ENCODE measurements at regions not wholly inside any gene's neighbourhood (a gene's known extent, or its start where the extent isn't known, plus 50 kb on each side); places are given as distances from the start of the nearest gene placed in this dataset.
"Not testable (repeated sequence)": the region's sequence is repeated elsewhere in the genome, so short reads cannot be mapped to it uniquely, and the experiment has no call there.

GRCh38 chr5:154588833-154589425 is 110.9 kb upstream of the HAND1 start:
- not testable (repeated sequence) for DNase-seq (ENCODE audit: low spot score)

GRCh38 chr5:154588091-154588774 is 110.2 kb upstream of the HAND1 start:
- no peak for DNase-seq (ENCODE audit: low spot score)

GRCh38 chr5:154587123-154588026 is 109.3 kb upstream of the HAND1 start:
- DNase-seq (ENCODE audit: low spot score), result no peak

- DNase-seq (ENCODE audit: low spot score), result no peak
Measured at GRCh38 chr5:154583671-154584177, 105.7 kb upstream of the HAND1 start.

- DNase-seq (ENCODE audit: low spot score), result no peak
Measured at GRCh38 chr5:154580422-154580821, 102.4 kb upstream of the HAND1 start.

GRCh38 chr5:154577416-154577815 is 99.4 kb upstream of the HAND1 start:
- DNase-seq (ENCODE audit: low spot score), result no peak

- DNase-seq (ENCODE audit: low spot score), result no peak
Measured at GRCh38 chr5:154576429-154576806, 98.4 kb upstream of the HAND1 start.

GRCh38 chr5:154575546-154576428 is 97.8 kb upstream of the HAND1 start:
- no peak for DNase-seq (ENCODE audit: low spot score)

GRCh38 chr5:154573011-154573410 is 95.0 kb upstream of the HAND1 start:
- no peak for DNase-seq (ENCODE audit: low spot score)

GRCh38 chr5:154571325-154572035 is 93.5 kb upstream of the HAND1 start:
- DNase-seq (ENCODE audit: low spot score), result no peak

- no peak for DNase-seq (ENCODE audit: low spot score)
Measured at GRCh38 chr5:154570572-154571324, 92.7 kb upstream of the HAND1 start.

- DNase-seq (ENCODE audit: low spot score), result no peak
Measured at GRCh38 chr5:154568589-154568988, 90.6 kb upstream of the HAND1 start.

- DNase-seq (ENCODE audit: low spot score), result no peak
Measured at GRCh38 chr5:154567155-154567554, 89.1 kb upstream of the HAND1 start.

- no peak for DNase-seq (ENCODE audit: low spot score)
Measured at GRCh38 chr5:154566146-154566680, 88.2 kb upstream of the HAND1 start.

GRCh38 chr5:154565123-154565522 is 87.1 kb upstream of the HAND1 start:
- DNase-seq (ENCODE audit: low spot score), result no peak

- DNase-seq (ENCODE audit: low spot score), result no peak
Measured at GRCh38 chr5:154562244-154562880, 84.3 kb upstream of the HAND1 start.

GRCh38 chr5:154559398-154560276 is 81.6 kb upstream of the HAND1 start:
- no peak for DNase-seq (ENCODE audit: low spot score)

GRCh38 chr5:154557548-154557947 is 79.5 kb upstream of the HAND1 start:
- DNase-seq (ENCODE audit: low spot score), result no peak

GRCh38 chr5:154547551-154547950 is 69.5 kb upstream of the HAND1 start:
- no peak for DNase-seq (ENCODE audit: low spot score)

Data from AG08395 (cell line).